ENCODE measurements at regions not wholly inside any gene's neighbourhood (a gene's known extent, or its start where the extent isn't known, plus 50 kb on each side); places are given as distances from the start of the nearest gene placed in this dataset.

DNA sequence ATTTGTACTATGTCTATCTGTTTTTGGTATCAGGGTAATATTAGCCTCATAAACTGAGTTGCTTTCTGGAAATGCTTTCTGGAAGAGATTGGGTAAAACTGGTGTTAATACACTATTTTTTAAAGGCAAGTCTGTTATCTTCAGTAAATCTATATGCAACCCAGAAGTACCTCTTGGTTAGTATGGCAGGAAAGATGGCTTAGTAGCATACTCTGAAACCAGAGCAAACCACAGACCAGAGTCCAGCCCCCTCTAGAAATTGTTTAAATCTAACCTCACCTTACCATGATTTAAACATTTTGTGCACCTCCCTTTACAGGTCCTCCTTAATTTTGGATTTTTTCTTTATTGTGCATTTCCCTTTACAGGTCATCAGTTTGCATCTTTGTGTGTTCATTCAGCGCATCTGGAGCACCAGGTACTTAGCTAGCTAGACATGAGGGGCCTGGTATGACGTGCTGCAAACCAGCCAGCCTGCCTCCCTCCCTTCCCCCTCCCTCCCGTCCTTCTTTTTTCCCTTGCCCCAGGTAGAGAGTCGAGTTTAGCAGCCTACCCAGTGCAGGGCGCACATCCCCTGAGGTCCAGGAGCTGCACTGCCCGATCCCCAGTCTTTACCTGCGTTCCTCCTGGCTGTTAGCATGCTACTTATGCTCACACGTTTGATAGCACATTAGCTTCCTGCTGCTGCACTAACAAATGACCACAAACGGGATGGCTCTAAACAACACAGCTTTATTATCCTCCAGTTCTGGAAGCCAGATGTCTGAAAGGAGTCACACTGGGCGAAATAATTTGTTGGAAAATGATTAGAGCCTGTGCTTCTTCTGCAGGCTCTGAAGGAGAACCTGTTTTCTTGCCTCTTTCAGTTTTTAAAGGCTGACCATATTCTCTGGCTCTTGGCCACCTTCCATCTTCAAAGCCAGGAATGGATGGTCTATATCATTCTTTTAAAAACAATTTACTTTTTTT is 299.9 kb upstream of the HABP2 start:
- DNase-seq (ENCODE audit: extremely low read depth in 1 of 2, low read depth in 1 of 2), result no peak

- DNase-seq (ENCODE audit: extremely low read depth in 1 of 2, low read depth in 1 of 2), result no peak
Observed at GRCh38 chr10:113259576-113260226, 293.2 kb upstream of the HABP2 start.

DNA sequence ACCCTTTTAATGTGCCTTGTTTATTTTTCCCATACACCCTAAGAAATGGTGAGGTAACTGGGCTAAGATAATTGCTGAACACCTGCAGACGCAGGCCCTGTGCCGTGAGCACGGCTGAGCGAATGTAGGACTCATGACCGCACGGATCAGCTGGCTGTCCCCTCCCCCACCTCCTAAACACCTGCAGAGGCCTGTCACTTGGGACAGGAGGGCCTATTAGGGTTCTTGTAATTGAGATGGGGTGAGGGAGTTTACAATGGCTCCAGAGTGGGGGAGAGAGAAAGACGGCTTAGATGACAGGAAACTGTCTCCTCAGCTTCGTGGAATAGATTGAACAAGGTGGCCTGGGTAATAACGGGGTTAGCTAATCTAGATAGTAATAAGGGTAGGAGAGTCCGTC is 291.7 kb upstream of the HABP2 start:
- DNase-seq (ENCODE audit: extremely low read depth in 1 of 2, low read depth in 1 of 2), result no peak

GRCh38 chr10:113261611-113262091 is 291.2 kb upstream of the HABP2 start:
- no peak for DNase-seq (ENCODE audit: extremely low read depth in 1 of 2, low read depth in 1 of 2)

GRCh38 chr10:113263056-113263455 is 289.8 kb upstream of the HABP2 start:
- no peak for DNase-seq (ENCODE audit: extremely low read depth in 1 of 2, low read depth in 1 of 2)

- DNase-seq (ENCODE audit: extremely low read depth in 1 of 2, low read depth in 1 of 2), result no peak
Observed at GRCh38 chr10:113264333-113265131, 288.3 kb upstream of the HABP2 start.

GRCh38 chr10:113266147-113266546 is 286.7 kb upstream of the HABP2 start:
- DNase-seq (ENCODE audit: extremely low read depth in 1 of 2, low read depth in 1 of 2), result no peak

GRCh38 chr10:113267619-113268562 is 285.0 kb upstream of the HABP2 start:
- no peak for DNase-seq (ENCODE audit: extremely low read depth in 1 of 2, low read depth in 1 of 2)

DNA sequence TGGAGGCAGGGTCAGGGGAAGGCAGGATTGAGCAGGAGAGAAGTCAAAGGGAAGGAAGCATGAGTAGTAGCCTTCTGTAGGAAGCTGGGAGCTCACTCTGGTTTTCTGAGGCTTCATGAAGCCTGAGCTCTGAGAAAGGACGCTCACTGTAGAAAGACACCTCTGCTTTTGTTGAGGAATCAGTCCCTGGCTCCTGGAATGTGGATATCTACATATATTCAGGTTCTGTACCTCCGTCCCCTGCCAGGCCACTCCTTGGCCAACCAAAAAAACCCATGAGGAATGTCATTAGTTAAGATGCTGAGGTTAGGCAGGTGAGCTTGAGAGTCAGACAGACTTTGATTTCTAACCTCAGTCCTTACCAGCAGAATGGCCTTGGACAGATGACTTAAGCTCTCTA is 283.5 kb upstream of the HABP2 start:
- DNase-seq (ENCODE audit: extremely low read depth in 1 of 2, low read depth in 1 of 2), result no peak

GRCh38 chr10:113272511-113272910 is 280.3 kb upstream of the HABP2 start:
- DNase-seq (ENCODE audit: extremely low read depth in 1 of 2, low read depth in 1 of 2), result no peak

GRCh38 chr10:113273181-113274163 is 279.4 kb upstream of the HABP2 start:
- DNase-seq (ENCODE audit: extremely low read depth in 1 of 2, low read depth in 1 of 2), result no peak

GRCh38 chr10:113274176-113274829 is 278.6 kb upstream of the HABP2 start:
- no peak for DNase-seq (ENCODE audit: extremely low read depth in 1 of 2, low read depth in 1 of 2)

DNA sequence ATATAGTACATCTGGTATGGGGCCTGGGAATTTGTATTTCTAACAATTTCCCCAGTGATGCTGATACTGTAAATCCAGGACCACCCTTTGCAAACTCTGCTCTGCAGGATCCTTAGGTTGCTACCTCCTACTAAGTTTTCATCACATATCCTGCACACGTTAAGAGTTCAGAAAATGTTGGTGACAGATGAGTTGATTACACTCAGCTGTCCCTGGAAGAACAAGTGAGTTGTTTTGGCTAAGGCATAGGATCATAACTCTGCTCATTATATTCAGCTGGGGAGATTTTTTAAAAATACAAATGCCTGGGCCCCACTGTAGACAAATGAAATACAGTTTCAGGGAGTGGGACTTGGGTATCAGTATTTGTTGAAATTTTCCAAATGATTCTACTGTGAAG is 274.6 kb upstream of the HABP2 start:
- no peak for DNase-seq (ENCODE audit: extremely low read depth in 1 of 2, low read depth in 1 of 2)

GRCh38 chr10:113278664-113279063 is 274.2 kb upstream of the HABP2 start:
- DNase-seq (ENCODE audit: extremely low read depth in 1 of 2, low read depth in 1 of 2), result no peak

DNA sequence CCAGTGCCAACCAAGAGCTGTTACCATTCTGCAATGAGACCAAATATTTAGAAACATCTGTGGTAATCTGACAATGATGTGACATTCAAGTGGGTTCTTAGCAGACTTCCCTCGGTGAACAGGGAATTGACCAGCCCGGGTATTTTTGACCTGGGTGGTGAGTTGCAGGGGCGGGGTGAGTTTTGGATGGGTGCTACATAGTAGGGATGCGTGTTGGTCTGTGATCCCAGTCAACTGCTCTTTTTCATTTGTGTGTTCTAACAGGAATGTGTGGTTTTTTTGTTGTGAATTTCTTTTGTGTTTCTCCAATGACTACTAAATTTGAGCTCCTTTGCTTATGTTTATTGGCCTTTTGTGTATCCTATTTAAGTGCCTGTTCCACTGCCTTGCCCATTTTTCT is 273.6 kb upstream of the HABP2 start:
- no peak for DNase-seq (ENCODE audit: extremely low read depth in 1 of 2, low read depth in 1 of 2)

DNA sequence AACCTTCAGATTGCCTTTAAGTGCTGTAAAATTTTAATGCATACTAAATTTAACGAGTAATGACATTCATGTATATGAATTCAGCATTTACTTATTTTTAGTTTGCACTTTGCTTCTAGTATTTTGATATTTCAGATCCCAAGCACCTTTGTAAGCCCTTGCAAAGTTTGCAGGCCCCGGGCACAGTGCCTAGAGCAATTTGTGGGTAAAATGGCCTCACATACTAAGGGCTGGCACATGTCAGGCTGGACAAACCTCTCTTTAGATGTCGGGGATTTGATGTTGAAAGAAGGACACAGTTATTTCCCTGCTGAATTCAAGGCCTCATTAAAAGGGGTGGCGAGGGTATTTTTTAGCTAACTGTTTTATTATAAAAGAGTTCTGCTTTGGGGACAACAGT is 270.3 kb upstream of the HABP2 start:
- DNase-seq (ENCODE audit: extremely low read depth in 1 of 2, low read depth in 1 of 2), result no peak

DNA sequence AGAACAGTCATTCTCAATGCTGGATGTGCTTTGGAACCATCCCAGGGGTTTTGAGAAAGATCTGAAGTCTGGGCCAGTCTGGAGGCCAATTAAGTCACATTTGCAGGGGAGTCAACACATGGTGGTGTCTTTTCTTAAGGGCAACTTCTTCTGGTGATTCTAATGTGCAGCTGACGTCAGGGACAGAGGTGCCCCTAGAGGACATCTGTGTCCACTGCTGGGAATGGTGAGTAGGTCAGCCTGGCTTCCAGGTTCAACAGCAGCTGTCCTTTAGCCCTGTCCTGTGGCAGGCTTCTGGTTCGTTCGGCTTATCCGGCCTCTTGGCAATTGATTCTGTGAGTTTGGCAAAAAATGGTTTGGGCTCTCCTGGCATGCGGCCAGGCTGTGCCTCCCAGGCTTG is 269.7 kb upstream of the HABP2 start:
- no peak for DNase-seq (ENCODE audit: extremely low read depth in 1 of 2, low read depth in 1 of 2)

- no peak for DNase-seq (ENCODE audit: extremely low read depth in 1 of 2, low read depth in 1 of 2)
Observed at GRCh38 chr10:113284635-113285034, 268.2 kb upstream of the HABP2 start.
